ENCODE measurements at regions not wholly inside any gene's neighbourhood (a gene's known extent, or its start where the extent isn't known, plus 50 kb on each side); places are given as distances from the start of the nearest gene placed in this dataset.

DNA sequence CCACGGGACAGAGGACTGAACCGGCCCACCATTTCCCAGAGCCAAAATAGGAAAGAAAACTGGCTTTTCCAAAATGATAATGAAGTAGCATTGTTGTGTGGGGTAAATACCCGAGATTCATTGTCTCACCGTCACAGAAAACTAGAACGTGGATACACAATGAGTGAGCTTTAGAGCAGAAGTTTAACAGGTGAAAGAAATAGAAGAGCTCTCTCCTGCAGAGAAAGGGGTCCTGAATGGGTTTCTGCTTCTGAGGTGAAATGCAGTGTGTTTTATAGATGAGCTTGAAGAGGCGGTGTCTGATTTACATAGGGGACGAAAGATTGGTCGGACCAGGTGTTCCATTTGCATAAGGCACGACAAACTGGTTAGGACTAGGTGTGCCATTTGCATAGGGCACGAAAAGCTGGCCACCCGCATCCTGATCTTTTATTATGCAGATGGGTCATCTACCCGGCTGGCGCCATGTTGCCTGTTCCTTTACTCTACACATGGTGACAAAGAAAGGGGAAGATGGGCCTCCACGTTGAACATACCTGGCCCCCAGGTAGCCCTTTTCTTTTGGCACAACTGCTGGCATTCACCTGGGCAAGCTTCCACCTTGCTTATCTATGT lies 118.1 kb downstream of the ATXN3L start:
- no peak overlapping the region for H3K4me3 ChIP-seq (ENCODE audit: low read depth, low read length)
- DNase-seq (ENCODE audit: low read depth), result no peak
- in situ Hi-C loops (cut with HindIII; ENCODE audit: low sequenced_read_pairs), result no loop called here
- no peak for TF ChIP-seq CTCF (IDR thresholded peaks at IDR 0.05; ENCODE audit: low read depth, low read length, missing control alignments)

GRCh38 chrX:13200398-13200797 lies 119.5 kb downstream of the ATXN3L start:
- DNase-seq (ENCODE audit: low read depth), result no peak
- in situ Hi-C loops (cut with HindIII; ENCODE audit: low sequenced_read_pairs), result no loop called here
- H3K4me3 ChIP-seq (ENCODE audit: low read depth, low read length), result no peak overlapping the region
- no peak for TF ChIP-seq CTCF (IDR thresholded peaks at IDR 0.05; ENCODE audit: low read depth, low read length, missing control alignments)

- H3K4me3 ChIP-seq (ENCODE audit: low read depth, low read length), result no peak overlapping the region
- TF ChIP-seq CTCF (IDR thresholded peaks at IDR 0.05; ENCODE audit: low read depth, low read length, missing control alignments), result no peak
- in situ Hi-C loops (cut with HindIII; ENCODE audit: low sequenced_read_pairs), result no loop called here
- no peak for DNase-seq (ENCODE audit: low read depth)
Observed at GRCh38 chrX:13198762-13199064, 121.1 kb downstream of the ATXN3L start.

GRCh38 chrX:13198056-13198761 lies 121.6 kb downstream of the ATXN3L start:
- in situ Hi-C loops (cut with HindIII; ENCODE audit: low sequenced_read_pairs), result no loop called here
- DNase-seq (ENCODE audit: low read depth), result no peak
- H3K4me3 ChIP-seq (ENCODE audit: low read depth, low read length), result no peak overlapping the region
- TF ChIP-seq CTCF (IDR thresholded peaks at IDR 0.05; ENCODE audit: low read depth, low read length, missing control alignments), result no peak

DNA sequence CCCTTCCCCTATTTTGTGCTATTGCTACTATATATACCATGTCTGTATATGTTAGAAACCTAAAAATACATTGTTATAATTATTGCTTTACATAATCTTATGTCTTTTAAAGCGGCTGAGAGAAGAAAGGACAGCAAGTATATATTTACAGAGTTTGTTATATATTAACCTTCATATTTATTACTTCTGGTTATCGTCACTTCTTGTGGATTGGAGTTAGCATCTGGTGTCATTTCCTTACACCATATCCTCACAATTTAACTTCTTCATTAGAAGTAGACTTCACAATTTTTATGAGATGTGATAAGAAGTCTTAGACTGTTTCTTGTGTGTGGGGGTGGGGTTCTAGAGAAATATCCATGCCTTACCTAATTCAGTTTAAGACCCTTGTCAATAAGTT lies 123.1 kb downstream of the ATXN3L start:
- in situ Hi-C loops (cut with HindIII; ENCODE audit: low sequenced_read_pairs), result no loop called here
- no peak for TF ChIP-seq CTCF (IDR thresholded peaks at IDR 0.05; ENCODE audit: low read depth, low read length, missing control alignments)
- H3K4me3 ChIP-seq (ENCODE audit: low read depth, low read length), result no peak overlapping the region
- no peak for DNase-seq (ENCODE audit: low read depth)

GRCh38 chrX:13195340-13195739 lies 124.5 kb downstream of the ATXN3L start:
- no peak overlapping the region for H3K4me3 ChIP-seq (ENCODE audit: low read depth, low read length)
- TF ChIP-seq CTCF (IDR thresholded peaks at IDR 0.05; ENCODE audit: low read depth, low read length, missing control alignments), result no peak
- in situ Hi-C loops (cut with HindIII; ENCODE audit: low sequenced_read_pairs), result no loop called here
- no peak for DNase-seq (ENCODE audit: low read depth)
